Islet precursor cell (in vitro differentiated cells): ENCODE measurements at regions not wholly inside any gene's neighbourhood (a gene's known extent, or its start where the extent isn't known, plus 50 kb on each side); places are given as distances from the start of the nearest gene placed in this dataset.

ENCODE experiments used
- DNase-seq: peaks from one replicate; pipeline ENCODE4 v3.0.0-alpha.2; 2018

DNA sequence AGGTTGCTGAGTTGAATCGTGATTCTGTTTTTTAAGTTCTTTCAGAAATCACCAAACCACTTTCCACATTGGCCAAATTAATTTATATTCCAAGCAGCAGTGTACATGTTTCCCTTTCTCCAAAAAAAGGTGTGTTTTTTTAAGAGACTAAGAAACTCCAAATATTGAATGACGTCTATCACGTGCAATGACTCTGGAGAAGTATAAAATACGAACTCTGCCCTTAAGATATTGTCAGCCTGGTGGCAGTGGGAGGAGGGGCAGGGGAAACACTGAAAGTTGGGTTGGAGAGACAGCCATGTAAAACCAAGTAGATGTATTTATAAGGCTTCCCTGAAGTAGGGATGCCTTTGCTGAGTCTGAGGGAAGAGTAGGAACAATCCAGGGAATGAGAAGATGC, 50.1 kb upstream of the DHRS4 start:
- DNase-seq, result no peak
